Cardiac septum (tissue), 1 donor: ENCODE measurements at regions not wholly inside any gene's neighbourhood (a gene's known extent, or its start where the extent isn't known, plus 50 kb on each side); places are given as distances from the start of the nearest gene placed in this dataset.

Source experiments
- DNase-seq: peaks from one replicate; pipeline ENCODE4 v3.0.0-alpha.2; 2020; ENCODE audit warnings: low spot score
- intact Hi-C: fragments of 100-400 bp; cut with DNase I; formaldehyde crosslinking; loops from one replicate; pipeline ENCODE4 v1.14.0; 2022
- donor health status: DM: no; HTN: no; CAD: no.

DNA sequence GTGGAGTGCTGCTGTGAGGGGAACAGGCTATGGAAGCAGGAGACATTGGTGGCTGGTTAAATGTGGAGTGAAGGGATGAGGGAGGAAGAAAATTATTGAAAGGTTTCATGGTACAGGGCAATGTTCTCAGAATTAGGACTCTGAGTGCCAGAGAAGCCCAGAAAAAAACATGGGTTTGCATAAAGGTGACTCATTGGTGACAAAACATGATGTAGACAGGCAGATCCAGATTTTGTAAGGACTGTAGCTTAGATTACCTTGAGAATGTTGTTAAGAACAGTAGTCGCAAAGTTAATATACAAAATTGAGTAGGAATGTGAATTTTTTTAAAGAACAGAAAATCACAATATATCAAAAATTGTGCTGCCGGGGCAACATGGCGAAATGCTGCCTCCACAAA, 134.9 kb upstream of the ZNF438 start:
- DNase-seq = no peak
- intact Hi-C loops = no loop called here

DNA sequence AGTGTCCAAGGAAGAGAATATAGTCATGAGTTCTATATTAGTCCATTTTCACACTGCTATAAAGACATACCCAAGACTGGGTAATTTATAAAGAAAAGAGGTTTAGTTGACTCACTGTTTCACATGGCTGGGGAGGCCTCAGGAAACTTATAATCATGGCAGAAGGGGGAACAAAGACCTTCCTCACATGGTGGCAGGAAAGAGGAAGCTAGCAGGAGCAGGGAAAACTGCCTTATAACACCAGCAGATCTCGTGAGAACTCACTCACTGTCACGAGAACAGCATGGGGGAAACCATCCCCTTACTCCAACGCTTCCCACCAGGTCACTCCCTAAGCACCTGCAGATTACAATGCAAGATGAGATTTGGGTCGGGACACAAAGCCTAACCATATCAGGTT, 139.0 kb upstream of the ZNF438 start:
- no peak for DNase-seq
- intact Hi-C loops = no loop called here

DNA sequence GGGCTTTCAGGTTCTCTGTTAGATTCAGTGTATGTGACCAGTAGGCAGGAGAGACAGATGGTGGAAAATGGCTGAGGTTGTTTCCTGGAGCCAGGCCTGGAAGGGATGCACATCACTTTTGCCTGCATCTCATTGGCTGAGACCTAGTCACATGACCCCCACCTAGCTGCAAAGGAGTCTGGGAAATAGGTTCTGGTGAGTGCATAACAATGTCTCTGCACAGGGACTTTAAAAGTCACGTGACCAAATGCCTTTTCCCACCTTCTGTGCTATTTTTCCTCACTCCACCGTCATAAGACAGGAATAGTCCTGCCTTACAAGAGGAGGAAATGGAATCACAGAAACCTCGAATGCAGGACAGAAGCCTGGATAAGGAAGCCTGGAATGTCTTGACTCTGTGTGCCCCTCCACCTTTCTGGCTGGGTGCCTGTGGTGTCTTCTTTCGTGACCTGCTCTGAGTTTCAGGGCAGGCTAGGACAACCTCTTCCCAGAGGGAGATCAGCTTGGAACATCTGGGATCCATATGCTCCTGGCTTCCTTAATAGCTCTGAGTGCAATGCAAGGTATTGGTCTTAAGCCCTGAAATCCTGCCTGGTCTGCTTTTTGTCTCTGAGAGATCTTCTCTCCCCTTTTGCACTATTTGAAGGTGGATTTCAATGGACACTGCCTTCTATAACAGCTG, 139.9 kb upstream of the ZNF438 start:
- no peak for DNase-seq
- intact Hi-C loops = no loop called here

DNA sequence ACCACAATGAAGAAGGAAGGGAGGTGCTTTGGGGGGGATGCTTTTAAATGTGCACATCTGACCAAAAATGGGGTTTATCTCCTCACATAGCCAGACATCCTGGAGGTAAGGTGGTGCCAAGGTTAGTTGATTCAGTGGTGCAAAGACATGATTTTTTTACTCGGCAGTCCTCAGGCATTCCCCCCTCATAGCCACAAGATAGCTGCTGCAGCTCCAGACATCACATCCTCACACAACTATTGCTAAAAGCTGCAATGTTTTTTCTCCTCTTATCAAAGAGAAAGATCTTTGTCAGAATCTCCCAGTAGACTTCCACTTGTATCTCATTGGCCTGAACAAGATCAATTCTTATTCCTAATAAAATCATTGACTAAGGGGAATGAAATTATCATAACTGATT, 141.3 kb upstream of the ZNF438 start:
- no peak for DNase-seq
- intact Hi-C loops = no loop called here

DNA sequence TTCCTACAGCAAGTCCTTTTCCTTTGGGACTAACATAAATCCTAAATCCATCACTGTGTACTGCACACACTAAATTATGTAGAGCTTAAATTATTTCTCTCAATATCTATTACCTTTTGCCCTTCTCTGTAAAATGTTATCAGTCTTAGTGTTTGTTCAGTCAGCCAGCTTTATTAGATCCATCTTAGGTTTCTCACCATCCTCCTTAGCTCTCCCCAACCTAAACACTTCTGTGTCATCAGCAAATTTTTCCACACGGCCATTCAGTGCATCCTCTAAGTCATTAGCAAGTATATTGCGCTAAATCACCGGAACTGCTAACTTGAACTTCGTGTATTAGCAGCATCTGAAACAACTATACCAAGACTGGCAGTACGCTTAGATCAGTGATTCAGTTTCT, 142.1 kb upstream of the ZNF438 start:
- DNase-seq = no peak
- intact Hi-C loops = no loop called here

DNA sequence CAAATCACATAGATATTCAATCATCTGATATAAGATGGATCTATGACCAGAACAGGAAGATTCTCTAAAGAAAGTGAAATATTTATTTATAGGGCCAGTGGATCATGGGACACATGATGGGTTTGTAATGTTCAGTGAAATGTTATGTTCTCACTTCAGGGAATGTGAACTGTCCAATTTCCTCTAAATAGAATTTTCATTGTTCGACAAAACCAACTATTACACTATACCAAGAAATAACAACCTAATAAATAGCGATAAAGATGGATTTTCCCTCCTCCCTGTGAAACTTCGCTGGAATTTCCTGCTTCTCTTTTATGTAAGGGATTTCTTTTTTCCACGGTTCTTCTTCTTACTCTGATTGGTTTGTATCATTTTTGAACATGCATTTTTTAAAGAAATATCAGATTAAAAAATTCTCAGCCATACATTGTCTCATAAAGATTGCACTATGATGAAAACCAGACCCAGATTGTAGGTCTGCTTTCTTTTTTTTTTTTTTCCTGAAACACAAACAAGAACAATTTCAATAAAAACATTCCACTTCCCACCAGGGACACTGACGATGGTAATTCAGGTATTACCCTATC, 139.8 kb upstream of the ZEB1 start:
- no peak for DNase-seq
- intact Hi-C loops = no loop called here

DNA sequence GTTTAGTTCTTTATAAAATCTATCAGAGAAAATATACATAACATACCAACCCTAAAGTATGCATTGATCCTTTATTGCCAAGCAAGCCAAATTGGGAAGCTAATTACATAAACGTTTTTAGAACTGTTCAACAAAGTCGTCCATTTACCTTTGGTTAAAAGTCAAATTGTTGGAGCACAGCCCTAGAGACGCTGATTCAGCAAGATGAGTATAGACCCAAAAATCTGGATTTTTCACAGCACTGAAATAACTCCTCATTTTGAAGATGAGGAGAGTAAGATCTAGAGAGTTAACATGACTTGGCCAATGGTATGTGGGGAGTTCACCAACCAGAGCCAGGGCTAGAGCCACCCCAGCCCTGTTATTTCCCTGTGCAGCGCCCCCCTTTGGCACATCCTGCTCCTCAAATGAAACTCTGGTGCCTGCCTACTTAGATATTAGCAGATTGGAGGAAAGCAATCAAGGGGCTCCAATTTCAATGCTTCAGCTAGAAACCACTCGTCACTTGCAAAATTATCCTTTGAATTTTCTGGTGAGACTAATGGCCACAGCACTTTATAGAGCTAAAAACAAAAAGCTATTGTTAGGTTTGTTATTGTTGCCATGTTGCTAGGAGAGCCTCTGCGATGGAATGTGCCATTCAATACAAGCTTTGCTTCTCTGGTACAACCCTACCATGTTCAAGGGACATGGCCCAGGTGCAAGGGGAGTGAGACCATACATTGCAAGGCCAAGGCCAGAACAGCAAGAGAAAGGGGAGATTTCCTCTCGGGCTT, 132.6 kb upstream of the ZEB1 start:
- DNase-seq = no peak
- intact Hi-C loops = no loop called here

DNA sequence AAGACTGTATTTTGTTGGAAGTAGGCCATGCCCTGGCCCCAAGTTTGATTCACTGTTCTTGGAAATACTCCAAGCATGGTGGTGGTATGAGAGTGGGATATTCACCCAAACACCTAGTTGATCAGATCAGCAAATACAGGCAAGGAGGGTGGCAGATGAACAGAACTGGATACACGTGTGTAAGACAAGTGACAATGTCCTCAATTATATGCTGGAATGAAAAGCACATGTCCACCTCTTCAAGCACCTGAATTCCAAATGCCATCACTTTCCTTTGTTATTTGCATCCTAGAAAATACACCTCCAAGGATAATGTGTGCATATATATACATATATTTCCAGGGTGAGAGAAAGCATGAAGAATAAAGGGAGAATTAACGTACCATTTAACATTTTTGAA, 131.8 kb upstream of the ZEB1 start:
- intact Hi-C loops = no loop called here
- DNase-seq = no peak

DNA sequence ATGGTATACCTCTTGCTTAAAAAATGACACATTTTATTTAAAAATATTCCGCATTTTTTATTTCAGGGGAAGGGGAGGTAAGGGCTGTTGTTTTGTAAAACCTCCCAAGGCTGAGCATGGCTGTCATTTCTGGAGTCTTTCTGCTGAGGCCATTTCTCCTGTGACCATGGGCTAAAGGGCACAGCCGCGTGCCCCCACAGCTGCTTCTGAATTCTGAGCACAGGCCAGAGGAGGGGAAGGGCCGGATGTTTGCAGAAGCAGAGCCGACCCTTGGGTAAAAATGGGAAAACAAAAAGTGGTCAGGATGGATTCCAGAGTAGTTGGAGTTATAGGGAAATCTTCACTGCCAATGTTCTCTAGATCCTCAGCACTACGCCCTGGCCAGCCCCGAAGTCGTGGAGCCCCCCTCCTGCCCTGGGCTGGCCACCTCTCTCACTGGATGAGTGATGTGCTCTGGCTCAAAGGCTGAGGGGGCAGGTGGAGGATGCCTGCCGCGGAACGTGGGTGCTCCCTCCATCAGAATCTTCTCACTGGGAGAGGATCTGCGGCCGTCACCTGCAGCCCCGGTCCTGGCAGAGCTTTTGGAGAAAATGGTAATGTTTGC, 131.3 kb upstream of the ZEB1 start:
- DNase-seq = no peak
- intact Hi-C loops = no loop called here

DNA sequence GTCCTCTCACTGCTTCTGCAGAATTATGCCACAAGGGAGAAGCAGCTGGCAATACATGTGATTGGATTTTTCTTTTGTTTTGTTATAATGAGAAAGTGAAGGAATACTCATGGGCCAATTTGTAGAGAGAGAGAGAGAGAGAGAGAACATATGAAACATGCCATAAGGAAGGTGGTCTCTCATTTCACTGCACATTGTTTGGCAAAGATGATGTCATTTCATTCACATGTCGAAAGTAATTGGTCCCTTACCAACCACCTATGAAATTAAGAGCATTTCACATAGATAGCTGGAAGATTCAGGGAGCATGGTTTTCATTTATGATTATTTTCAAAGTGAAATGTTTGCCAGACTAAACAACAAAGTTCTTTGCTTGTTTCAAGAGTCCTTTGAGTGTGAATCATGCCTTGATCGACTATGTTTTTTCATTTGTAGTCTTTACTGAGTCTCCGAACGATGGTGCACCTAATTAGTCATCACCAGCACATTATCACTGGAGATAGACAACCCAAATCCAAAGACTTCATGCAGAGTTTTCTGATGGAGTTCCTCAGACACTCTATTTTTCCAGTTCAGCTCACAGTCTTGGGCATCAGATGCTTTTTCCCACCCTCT, 130.1 kb upstream of the ZEB1 start:
- intact Hi-C loops = no loop called here

DNA sequence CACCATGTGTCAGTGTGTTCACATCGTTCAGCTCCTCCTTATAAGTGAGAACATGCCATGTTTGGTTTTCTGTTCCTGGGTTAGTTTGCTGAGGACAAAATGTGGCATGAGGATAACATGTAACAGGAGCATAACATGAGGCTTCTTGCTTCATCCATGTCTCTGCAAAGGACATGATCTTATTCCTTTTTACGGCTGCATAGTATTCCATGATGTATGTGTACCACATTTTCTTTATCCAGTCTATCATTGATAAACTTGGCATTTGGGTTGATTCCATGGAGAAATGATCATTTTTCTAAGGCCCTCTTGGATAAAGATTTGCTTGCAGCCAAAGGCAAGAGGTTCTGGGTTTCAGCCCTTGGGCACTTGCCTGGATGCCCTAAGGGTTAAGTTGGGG, 128.5 kb upstream of the ZEB1 start:
- no peak for DNase-seq
- intact Hi-C loops = no loop called here

More for the DNA sequence above, 130.1 kb upstream of the ZEB1 start:
- DNase-seq = no peak

DNA sequence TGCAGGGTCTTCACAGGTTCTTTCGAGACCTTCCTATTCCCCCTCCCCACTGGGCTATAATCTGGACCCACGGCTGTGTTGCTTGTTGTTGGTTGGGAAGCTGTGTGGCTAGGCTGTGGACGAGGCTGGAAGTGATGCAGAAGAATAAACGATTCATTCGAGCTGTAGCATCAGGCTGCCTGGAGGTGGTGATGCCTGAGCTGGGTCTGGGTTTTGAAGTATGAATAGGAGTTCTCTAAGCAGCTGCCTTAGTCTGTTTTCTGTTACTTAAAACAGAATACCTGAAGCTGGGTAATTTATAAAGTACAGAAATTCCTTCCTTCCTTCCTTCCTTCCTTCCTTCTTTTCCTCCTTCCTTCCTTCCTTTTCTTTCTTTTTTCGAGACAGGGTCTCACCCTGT, 126.5 kb upstream of the ZEB1 start:
- intact Hi-C loops = no loop called here
- no peak for DNase-seq

DNA sequence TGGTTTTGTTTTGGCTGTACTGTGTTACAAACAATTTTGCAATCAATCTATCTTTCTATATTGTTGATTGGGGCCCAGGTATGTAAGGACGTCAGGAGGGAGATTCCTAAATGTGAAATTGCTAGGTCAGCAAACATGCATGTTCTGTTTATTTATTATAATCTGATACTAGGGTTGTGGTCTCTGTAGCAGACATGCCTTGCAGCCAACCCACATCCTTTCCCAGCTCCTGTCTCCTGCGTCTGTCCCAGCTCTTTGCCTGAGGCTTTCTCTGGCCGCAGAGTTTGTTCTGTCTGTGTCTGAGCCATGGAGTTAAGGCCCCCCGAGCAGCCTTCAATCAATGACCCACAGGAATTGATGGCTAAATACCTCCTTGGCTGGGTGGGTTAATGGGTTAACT, 124.0 kb upstream of the ZEB1 start:
- intact Hi-C loops = no loop called here

DNA sequence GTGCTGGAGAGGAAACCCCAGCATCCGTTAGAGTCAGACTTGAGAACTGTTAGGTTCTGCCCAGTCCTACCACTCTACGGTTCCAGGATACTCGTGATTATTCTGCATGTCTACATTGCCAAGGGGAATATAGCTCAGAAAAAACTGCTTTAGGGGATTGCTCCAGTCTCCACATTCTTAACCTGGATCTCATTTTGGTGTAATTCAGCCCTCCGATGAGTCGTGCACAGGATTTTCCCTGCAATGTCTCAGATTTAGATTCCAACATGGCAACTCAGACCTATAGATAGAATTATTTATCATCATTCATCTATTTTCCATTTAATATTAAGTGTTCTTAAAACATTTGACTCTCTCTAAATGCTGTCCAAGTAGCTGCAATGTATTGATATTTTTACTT, 121.1 kb upstream of the ZEB1 start:
- intact Hi-C loops = no loop called here
- no peak for DNase-seq

More for the DNA sequence above, 124.0 kb upstream of the ZEB1 start:
- no peak for DNase-seq

DNA sequence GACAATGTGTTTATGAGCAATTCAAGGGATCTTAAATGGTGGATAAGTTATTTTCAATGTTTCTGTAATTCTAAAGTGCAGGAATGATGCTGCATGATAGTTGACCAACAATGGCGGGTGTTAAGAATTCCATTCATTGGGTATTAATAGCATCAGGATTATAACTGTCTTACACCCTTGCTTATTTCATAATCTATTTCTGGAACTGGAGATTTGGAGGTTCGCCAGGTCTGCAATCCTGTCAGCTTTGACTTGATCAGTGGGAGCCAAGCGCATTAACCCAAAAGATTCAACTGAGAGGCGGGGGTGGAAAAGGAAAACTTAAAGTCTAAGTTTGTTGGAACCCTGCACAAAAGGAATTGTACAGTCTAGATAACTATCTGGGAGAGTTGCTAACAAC, 114.9 kb upstream of the ZEB1 start:
- DNase-seq = no peak
- intact Hi-C loops = no loop called here

DNA sequence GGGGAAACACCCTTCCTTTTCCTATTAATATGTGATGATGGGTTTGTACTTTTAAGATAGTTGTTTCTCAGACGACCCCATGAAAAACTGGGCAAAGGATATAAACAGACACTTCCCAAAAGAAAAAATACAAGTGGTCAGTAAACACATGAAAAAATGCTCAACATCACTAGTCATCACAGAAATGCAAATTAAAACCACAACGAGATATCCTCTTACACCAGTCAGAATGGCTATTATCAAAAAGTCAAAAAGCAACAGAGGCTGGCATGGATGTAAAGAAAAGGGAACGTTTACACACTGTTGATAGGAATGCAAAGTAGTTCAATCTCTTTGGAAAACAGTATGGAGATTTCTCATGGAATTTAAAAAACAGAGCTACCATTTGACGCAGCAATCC, 111.4 kb upstream of the ZEB1 start:
- no peak for DNase-seq
- intact Hi-C loops = no loop called here

DNA sequence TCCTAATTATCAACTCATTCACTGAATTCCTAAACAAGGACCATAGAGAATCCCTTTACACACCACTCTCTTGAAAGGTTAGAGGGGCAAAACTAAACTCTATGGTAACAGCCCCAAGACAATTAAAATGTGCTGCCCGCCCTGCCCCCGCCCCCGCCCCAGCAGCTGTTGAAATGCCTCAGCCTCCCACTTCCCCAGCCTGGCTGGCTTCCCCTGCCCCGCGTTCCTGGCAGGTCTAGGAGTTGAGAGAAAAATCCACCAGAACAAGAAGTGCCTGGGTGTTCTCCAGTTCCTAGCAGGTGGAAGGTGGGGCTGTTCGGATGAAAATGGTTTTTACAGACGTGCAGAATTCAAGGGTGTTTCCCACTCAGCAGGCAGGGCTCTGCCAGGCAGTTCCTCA, 109.5 kb upstream of the ZEB1 start:
- DNase-seq = no peak

DNA sequence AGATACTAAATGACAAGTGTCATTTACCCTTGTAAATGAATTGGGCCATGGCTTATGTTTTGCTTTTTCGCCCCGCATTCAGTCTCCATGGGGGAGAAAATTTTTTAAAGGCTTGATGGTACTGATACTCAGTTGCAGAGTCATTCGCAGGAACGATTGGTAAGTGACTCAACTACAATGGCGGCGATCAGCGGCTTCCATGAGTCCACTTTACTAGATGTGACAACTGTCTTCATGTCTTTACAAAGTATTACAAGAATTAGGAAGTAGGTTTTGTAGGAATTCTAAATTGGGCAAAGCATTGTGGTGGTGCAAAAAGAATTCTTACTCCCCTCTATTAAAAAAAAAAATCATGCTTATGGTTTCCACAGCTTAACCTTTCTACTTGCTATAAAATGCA, 108.8 kb upstream of the ZEB1 start:
- no peak for DNase-seq
- intact Hi-C loops = no loop called here

More for the DNA sequence above, 109.5 kb upstream of the ZEB1 start:
- intact Hi-C loops = no loop called here

DNA sequence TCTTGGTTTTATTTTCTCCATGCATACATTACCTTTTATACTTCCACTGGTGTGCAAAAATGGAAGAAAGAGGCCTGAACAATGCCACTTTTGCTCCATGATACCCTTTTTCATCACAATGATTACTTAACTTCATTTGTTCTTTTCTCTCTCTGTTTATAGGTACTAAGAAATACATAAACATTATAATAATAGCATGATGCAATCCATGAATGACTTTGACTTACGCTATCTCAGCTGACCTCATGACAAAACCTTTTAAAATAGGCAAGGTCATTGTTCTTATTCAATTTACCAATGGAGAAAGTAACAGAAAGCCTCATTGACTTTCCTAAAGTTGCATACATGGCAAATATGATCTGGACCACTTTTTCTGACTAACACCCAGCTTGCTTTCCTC, 105.1 kb upstream of the ZEB1 start:
- intact Hi-C loops = no loop called here
- DNase-seq = no peak

DNA sequence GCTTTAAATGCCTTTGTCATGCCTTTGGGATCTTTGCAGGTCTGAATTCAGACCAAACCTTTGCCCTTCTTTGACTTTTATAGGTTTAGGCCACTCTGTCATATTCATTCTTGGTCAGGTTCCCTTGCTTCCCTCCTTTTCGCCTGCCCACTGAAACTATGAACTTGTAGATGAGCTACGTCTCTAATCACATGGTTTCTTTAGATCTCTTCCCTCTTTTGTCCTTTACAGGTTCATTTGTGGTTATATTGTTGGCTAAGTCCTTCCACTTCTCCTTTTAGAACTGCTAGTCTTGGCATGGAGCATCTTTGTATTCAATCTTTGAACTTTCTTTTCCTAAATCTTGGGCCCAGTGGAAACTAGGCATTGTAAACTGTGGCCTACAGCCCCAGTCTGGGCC, 104.0 kb upstream of the ZEB1 start:
- intact Hi-C loops = no loop called here
- no peak for DNase-seq
